Non-pigmented ciliary epithelial cell (primary cell): ENCODE measurements at regions not wholly inside any gene's neighbourhood (a gene's known extent, or its start where the extent isn't known, plus 50 kb on each side); places are given as distances from the start of the nearest gene placed in this dataset.

ENCODE experiments used
- DNase-seq: peaks from one replicate; pipeline ENCODE4 v3.0.0-alpha.2; 2010; ENCODE audit warnings: low read depth

GRCh38 chr2:217656316-217656715, 346.5 kb downstream of the TNS1 start:
- no peak for DNase-seq

- no peak for DNase-seq
Measured at GRCh38 chr2:217655651-217656050, 347.1 kb downstream of the TNS1 start.

GRCh38 chr2:217654168-217654567, 348.6 kb downstream of the TNS1 start:
- no peak for DNase-seq

DNA sequence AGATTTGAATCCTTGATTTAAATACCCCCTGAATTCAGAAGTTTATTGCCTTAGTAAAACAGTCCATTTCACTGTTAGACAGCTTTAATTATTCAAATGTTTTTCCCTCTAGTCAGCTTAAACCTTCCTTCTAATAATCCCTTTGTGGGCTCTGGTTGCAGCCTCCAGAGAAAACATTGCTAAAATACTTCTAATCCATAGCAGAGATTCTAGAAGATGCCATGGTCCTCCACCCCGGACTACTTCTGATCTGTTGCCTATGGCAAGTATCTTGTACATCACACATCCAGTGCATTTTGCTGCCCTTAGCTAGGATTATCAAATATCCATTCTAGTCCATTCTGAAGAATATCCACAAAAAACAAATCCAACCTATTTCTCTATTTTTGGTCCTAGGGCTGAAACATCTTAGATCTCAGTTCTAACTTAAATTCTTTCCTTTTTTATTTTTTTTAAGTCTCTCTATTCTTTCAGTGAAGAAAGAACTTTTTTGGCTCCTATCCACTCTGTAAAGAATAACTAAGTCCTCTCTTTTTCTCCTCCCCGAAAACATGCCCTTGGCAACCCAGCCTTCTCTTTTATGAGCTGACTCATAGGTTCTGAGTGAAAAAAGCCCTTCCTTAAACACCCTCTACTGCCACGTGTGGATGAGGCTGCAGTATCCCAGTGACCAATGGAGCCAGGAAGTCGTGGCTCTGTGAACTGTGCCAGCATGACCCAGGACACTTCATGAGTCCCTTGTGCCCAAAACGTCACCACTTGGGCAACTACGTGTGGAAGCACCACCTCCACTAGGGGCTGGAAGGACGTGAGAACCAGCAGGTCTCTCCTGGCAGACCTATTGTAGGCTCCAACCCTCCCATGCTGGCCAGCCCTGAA, 349.8 kb downstream of the TNS1 start:
- DNase-seq = peak; percentile 4

DNA sequence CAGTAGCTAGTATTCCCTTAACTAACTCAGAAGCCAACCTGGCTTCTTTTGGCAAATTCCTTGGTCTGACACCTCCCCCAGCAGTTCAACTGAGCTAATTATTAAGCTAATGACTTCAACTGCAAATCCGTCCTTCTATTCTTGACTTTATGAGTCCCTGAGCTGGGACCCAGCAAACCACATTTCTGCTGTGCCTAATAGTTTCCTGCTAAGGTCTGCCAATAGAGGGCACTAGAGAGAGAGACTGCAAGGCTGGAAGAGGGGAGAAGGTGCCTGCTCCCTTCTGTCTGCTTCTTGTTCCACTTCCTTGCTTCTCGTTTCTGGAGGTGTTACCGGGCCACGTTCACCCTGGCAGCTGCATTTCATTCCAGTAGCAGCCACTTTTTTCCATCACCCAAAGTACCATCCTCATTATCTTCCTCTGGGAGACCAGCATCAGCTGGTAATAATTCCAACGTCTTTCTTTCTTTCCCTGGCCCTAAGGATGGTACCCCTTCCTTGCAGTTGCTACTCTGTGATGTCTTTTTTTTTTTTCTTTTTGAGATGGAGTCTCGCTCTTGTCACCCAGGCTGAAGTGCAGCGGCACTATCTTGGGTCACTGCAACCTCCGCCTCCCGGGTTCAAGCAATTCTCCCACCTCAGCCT, 352.0 kb downstream of the TNS1 start:
- DNase-seq = peak; percentile 8

- no peak for DNase-seq
Measured at GRCh38 chr2:217650229-217650628, 352.6 kb downstream of the TNS1 start.

DNA sequence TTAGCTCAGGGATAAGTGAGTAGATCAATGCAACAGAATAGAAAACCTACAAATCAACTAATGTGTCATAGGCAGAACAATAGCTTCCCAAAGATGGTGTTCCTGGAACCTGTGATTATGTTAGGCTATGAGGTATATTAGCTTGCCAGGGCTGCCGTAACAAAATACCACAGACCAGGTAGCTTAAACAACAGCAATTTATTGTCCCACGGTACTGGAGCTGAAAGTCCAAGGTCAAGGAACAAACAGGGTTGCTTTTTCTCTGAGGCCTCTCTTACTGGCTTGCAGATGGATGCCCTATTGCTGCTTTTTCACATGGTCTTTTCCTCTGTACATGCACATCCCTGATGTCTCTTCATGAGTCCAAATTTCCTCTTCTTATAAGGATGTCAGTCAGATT, 354.9 kb downstream of the TNS1 start:
- no peak for DNase-seq

DNA sequence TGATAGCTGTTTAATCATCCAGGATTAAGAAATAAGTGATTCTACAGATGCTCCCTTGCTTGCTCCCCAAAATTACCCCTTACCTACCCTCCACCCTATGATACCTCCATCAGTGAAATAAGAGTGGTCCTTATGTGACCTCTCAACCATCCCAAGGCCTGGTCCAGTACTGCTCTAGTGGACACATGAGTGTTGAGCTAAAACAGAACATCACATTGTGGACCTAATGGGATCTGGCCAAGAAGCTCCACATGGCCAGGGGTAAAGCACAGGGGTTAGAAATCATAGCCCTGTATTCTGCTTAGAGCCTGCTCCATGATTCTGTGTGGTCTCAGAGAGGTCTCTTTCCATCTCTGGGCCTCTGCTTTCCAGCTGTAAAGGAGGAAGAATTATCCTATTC, 355.6 kb downstream of the TNS1 start:
- DNase-seq = no peak

GRCh38 chr2:217645896-217646295, 356.9 kb downstream of the TNS1 start:
- no peak for DNase-seq

- DNase-seq = no peak
Measured at GRCh38 chr2:217643789-217644301, 358.9 kb downstream of the TNS1 start.

DNA sequence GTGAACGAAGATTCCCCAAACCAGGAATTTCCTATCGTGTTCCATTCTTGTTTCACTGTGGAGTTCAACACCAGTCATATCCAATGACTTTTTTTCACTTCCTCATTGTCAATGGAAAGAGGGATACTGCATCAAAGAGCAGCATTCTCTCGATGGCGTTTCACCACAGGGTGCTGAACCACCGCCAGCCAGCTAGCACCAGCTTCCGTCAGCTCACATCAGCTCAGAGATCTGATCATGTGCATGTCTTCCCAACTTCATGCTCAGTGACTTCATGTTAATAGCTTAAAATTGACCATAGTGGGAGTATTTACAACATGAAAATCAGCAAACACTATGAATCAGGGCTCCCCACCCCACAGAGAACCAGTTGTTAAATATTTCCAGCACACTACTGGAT, 359.9 kb downstream of the TNS1 start:
- DNase-seq = no peak

- no peak for DNase-seq
Measured at GRCh38 chr2:217641960-217642359, 360.8 kb downstream of the TNS1 start.

GRCh38 chr2:217639481-217639880, 363.3 kb downstream of the TNS1 start:
- DNase-seq = no peak

DNA sequence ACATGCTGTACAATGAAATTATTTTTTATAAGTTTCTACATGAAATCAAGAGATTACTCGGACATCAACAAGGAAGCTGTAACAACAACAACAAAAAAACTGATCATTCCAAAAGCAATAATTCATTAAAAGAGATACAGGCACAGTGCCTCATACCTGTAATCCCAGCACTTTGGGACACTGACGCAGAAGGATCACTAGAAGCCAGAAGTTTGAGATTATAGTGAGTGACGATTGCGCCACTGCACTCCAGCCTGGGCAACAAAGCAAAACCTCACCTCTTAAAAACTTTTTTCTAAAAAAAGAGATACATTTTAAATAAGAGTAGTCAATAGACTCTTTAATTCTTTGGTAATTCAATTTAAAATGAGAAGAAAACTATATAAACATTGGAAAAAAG, 364.3 kb downstream of the TNS1 start:
- no peak for DNase-seq

DNA sequence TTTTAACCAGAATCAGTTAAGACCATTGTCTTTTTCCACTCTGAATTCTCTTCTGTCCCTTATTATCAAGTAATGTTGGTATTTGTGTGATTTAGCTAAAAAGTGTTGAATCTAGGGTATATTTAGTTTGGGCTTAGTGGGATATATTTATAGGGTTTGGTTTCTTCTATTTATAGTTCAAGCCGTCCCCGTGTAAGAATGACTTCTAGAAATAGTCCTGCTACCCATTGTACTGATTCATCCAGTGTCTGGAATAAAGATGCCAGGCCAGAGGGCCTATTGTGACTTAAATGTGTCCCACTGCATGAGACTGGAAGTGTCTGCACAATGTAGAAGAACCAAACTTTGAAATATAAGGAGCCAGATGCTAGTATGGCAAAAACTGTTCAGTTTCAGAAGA, 364.8 kb downstream of the TNS1 start:
- no peak for DNase-seq

DNA sequence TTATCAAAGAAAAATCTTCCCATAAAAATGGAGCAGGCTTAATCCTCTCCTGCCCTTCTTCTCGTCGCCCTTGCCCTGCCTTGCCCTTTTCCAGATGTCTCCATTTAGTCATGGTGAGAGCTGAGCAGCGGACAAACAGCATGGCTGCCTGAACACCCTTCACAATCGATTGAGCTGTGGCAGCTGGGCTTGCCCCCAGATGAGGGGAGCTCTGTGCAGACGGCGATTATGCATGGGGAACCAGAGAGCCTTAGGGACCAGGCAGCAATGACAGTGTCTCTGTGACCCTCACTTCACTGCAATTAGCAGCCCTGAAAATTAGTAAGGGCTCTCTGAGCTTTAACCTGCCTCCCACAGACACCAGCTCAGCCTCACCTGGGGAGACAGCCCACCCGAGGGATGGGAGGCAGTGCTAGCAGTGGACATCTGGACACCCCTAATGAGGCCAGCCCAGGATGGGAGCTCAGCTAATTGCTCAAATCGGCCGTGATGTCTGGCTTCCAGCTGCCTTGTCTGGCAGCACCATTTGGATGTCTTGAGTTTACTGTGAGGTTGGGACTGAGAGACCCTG, 365.7 kb downstream of the TNS1 start:
- no peak for DNase-seq

- no peak for DNase-seq
Measured at GRCh38 chr2:217636578-217636977, 366.2 kb downstream of the TNS1 start.

GRCh38 chr2:217634871-217635270, 367.9 kb downstream of the TNS1 start:
- no peak for DNase-seq

- DNase-seq = no peak
Measured at GRCh38 chr2:217632043-217632442, 370.8 kb downstream of the TNS1 start.

- no peak for DNase-seq
Measured at GRCh38 chr2:217631115-217631514, 371.7 kb downstream of the TNS1 start.

GRCh38 chr2:217629347-217629746, 373.4 kb downstream of the TNS1 start:
- DNase-seq = no peak

- no peak for DNase-seq
Measured at GRCh38 chr2:217628061-217628460, 374.7 kb downstream of the TNS1 start.

GRCh38 chr2:217626926-217627325, 375.9 kb downstream of the TNS1 start:
- no peak for DNase-seq
